HCT116 (cell line): ENCODE measurements at regions not wholly inside any gene's neighbourhood (a gene's known extent, or its start where the extent isn't known, plus 50 kb on each side); places are given as distances from the start of the nearest gene placed in this dataset.

Experiments
- ATAC-seq: fragments of 200-7000 bp; cut with Tn5 transposase; 2 replicates; pipeline ENCODE4 v1.9.1; 2020; ENCODE audit warnings: mild to moderate bottlenecking, moderate library complexity
- BruUV-seq: library from RNA; stranded (reverse); fragments of 400-500 nt; replicated peaks from 2 replicates; lab custom pipeline; 2021; lab: Mats Ljungman, UMichigan
- CTCF ChIA-PET: fragments of 300-600 bp; sonication (Branson Sonifier 250); formaldehyde crosslinking; loops from one replicate; lab custom pipeline; 2021; ENCODE audit warnings: antibody characterized with exemption; lab: Charles Lee
- POLR2A ChIA-PET: fragments of 300-600, 350-600 bp; sonication (Branson Sonifier 250); formaldehyde crosslinking; loops from one replicate; lab custom pipeline; 2021; ENCODE audit warnings: antibody characterized with exemption; lab: Charles Lee
- RAD21 ChIA-PET, 2 experiments: fragments of 300-600 bp; sonication (Branson Sonifier 250); formaldehyde crosslinking; loops; one replicate each; lab custom pipeline; 2023; ENCODE audit warnings: low total read pairs in 2 of 2; ENCODE audit not compliant: uncharacterized antibody in 2 of 2, unreplicated experiment in 2 of 2, low non-redundant PET in 1 of 2; lab: Charles Lee
- DNase-seq: peaks from one replicate; pipeline ENCODE4 v3.0.0-alpha.2; 2010; ENCODE audit warnings: low read depth, low spot score
- H2AFZ ChIP-seq: fragments of 200-600 bp; shearing (Covaris generic), sonication (generic); 2 replicates; pipeline ENCODE4 v1.6.1; 2017; ENCODE audit warnings: low read depth, mixed run types, mixed read lengths, antibody characterized with exemption, low read length; ENCODE audit not compliant: poor library complexity, severe bottlenecking
- H3K27ac ChIP-seq: 2 replicates; pipeline ENCODE4 v1.5.1; 2012; ENCODE audit warnings: low read depth, low read length
- H3K27me3 ChIP-seq: fragments of 200-600 bp; sonication (generic); 2 replicates; pipeline ENCODE4 v1.6.1; 2016; ENCODE audit warnings: mixed run types, low read length, mixed read lengths; ENCODE audit not compliant: insufficient read depth
- H3K36me3 ChIP-seq, 2 experiments: fragments of 200-500 bp in 1 of 2; fragments of 200-600 bp in 1 of 2; sonication (Bioruptor generic) in 1 of 2; sonication (generic) in 1 of 2; 2 replicates each; pipeline versions ENCODE4 v1.5.1 to v1.6.1; 2014 to 2016; ENCODE audit warnings: low read length in 2 of 2, inconsistent platforms in 1 of 2, mixed read lengths in 1 of 2, mixed run types in 1 of 2; ENCODE audit not compliant: insufficient read depth in 2 of 2, control insufficient read depth in 1 of 2
- H3K4me1 ChIP-seq, 2 experiments: fragments of 200-600 bp in 1 of 2; sonication (generic) in 1 of 2; 2 replicates each; pipeline versions ENCODE4 v1.5.1 to v1.6.1; 2012 to 2017; ENCODE audit warnings: low read length in 2 of 2, inconsistent platforms in 1 of 2, mild to moderate bottlenecking in 1 of 2, mixed read lengths in 1 of 2, mixed run types in 1 of 2, moderate library complexity in 1 of 2; ENCODE audit not compliant: insufficient read depth in 2 of 2, control insufficient read depth in 1 of 2
- H3K4me2 ChIP-seq: fragments of 200-600 bp; sonication (generic); 2 replicates; pipeline ENCODE4 v1.6.1; 2017; ENCODE audit warnings: mixed run types, low read length, mixed read lengths
- H3K4me3 ChIP-seq, 2 experiments: fragments of 200-600 bp in 1 of 2; sonication (generic) in 1 of 2; replicated peaks in 1 of 2; 2 replicates each; pipeline ENCODE4 v1.5.1; 2011 to 2016; ENCODE audit warnings: low read length in 2 of 2, control low read depth in 1 of 2, low read depth in 1 of 2, mild to moderate bottlenecking in 1 of 2, mixed read lengths in 1 of 2, mixed run types in 1 of 2
- H3K79me2 ChIP-seq: fragments of 200-600 bp; sonication (generic); 2 replicates; pipeline ENCODE4 v1.6.1; 2017; ENCODE audit warnings: mild to moderate bottlenecking, mixed run types, low read length, moderate library complexity, mixed read lengths; ENCODE audit not compliant: insufficient read depth
- H3K9ac ChIP-seq: fragments of 200-600 bp; sonication (generic); 2 replicates; pipeline ENCODE4 v1.6.1; 2016; ENCODE audit warnings: low read length, mixed read lengths
- H3K9me2 ChIP-seq: fragments of 200-600 bp; sonication (generic), shearing (Covaris generic); 2 replicates; pipeline ENCODE4 v1.6.1; 2017; ENCODE audit warnings: mixed run types, mild to moderate bottlenecking, moderate library complexity; ENCODE audit not compliant: insufficient read depth
- H3K9me3 ChIP-seq, 2 experiments: fragments of 200-500 bp in 1 of 2; fragments of 200-600 bp in 1 of 2; sonication (Bioruptor generic) in 1 of 2; sonication (generic) in 1 of 2; 2 replicates each; pipeline ENCODE4 v1.6.1; 2014 to 2017; ENCODE audit warnings: low read length in 2 of 2, mixed read lengths in 2 of 2, inconsistent platforms in 1 of 2, low read depth in 1 of 2, mild to moderate bottlenecking in 1 of 2, mixed run types in 1 of 2, moderate library complexity in 1 of 2; ENCODE audit not compliant: control insufficient read depth in 1 of 2, insufficient read depth in 1 of 2
- H4K20me1 ChIP-seq: fragments of 200-600 bp; sonication (generic), shearing (Covaris generic); 2 replicates; pipeline ENCODE4 v1.6.1; 2017; ENCODE audit warnings: mixed run types, mild to moderate bottlenecking, moderate library complexity; ENCODE audit not compliant: insufficient read depth
- ATF3 ChIP-seq: IDR thresholded peaks from 2 replicates; pipeline ENCODE4 v1.6.1; 2012
- CBX3 ChIP-seq: IDR thresholded peaks from 2 replicates; pipeline ENCODE4 v1.6.1; 2012; ENCODE audit warnings: low read depth
- CEBPB ChIP-seq: IDR thresholded peaks from 2 replicates; pipeline ENCODE4 v1.6.1; 2012; ENCODE audit warnings: low read depth
- EGR1 ChIP-seq: IDR thresholded peaks from 2 replicates; pipeline ENCODE4 v1.6.1; 2012; ENCODE audit warnings: low read depth
- EZH2 ChIP-seq: fragments of 200-600 bp; sonication (generic); IDR thresholded peaks from 2 replicates; pipeline ENCODE4 v1.6.1; 2017; ENCODE audit warnings: antibody characterized with exemption, mixed run types
- FOSL1 ChIP-seq: IDR thresholded peaks from 2 replicates; pipeline ENCODE4 v1.6.1; 2012; ENCODE audit warnings: low read depth
- JUND ChIP-seq: IDR thresholded peaks from 2 replicates; pipeline ENCODE4 v1.6.1; 2012
- POLR2A ChIP-seq: IDR thresholded peaks from 2 replicates; pipeline ENCODE4 v1.7.0; 2011; ENCODE audit warnings: borderline replicate concordance; ENCODE audit not compliant: insufficient read depth, insufficient read length; ENCODE audit errors: extremely low read depth
- POLR2AphosphoS5 ChIP-seq: IDR thresholded peaks from 2 replicates; pipeline ENCODE4 v1.6.1; 2011; ENCODE audit warnings: mild to moderate bottlenecking, low read depth, low read length, moderate library complexity
- REST ChIP-seq: IDR thresholded peaks from 2 replicates; pipeline ENCODE4 v1.6.1; 2012; ENCODE audit warnings: low read depth
- SIN3A ChIP-seq: IDR thresholded peaks from 2 replicates; pipeline ENCODE4 v1.6.1; 2012; ENCODE audit warnings: low read depth
- SP1 ChIP-seq: IDR thresholded peaks from 2 replicates; pipeline ENCODE4 v1.6.1; 2012; ENCODE audit warnings: low read depth
- TCF7L2 ChIP-seq: IDR thresholded peaks from 2 replicates; pipeline ENCODE4 v1.7.0; 2011; ENCODE audit warnings: borderline replicate concordance, inconsistent platforms; ENCODE audit not compliant: insufficient read depth, insufficient read length; ENCODE audit errors: extremely low read depth
- YY1 ChIP-seq: IDR thresholded peaks from 2 replicates; pipeline ENCODE4 v1.6.1; 2011; ENCODE audit warnings: low read length, low read depth, moderate library complexity, mild to moderate bottlenecking; ENCODE audit not compliant: insufficient replicate concordance; ENCODE audit errors: extremely low read depth
- ZFX ChIP-seq: fragments of 450-650 bp; IDR thresholded peaks from 2 replicates; pipeline ENCODE4 v1.6.1; 2017
- intact Hi-C: fragments of 100-400 bp; cut with micrococcal nuclease; formaldehyde crosslinking; loops from 2 replicates; pipeline ENCODE4 v1.10.0; 2022
- TF ChIP-seq, protein P1 (sequence below), 3 experiments: fragments of 200-600 bp in 1 of 3; sonication (generic) in 1 of 3; IDR thresholded peaks in 2 of 3; conservative IDR thresholded peaks in 1 of 3; 2 replicates each; pipeline ENCODE4 v1.5.1; 2012 to 2017; ENCODE audit warnings: low read depth in 2 of 3, low read length in 2 of 3, antibody characterized with exemption in 1 of 3, borderline replicate concordance in 1 of 3, control low read depth in 1 of 3, mild to moderate bottlenecking in 1 of 3, mixed read lengths in 1 of 3, mixed run types in 1 of 3, moderate library complexity in 1 of 3; ENCODE audit not compliant: insufficient read depth in 1 of 3
- TF ChIP-seq, protein P2 (sequence below): IDR thresholded peaks from 2 replicates; pipeline ENCODE4 v1.6.1; 2011; ENCODE audit warnings: mild to moderate bottlenecking, low read length, moderate library complexity; ENCODE audit not compliant: insufficient replicate concordance; ENCODE audit errors: extremely low read depth
- TF ChIP-seq, protein P3 (sequence below): IDR thresholded peaks from 2 replicates; pipeline ENCODE4 v1.6.1; 2012

DNA sequence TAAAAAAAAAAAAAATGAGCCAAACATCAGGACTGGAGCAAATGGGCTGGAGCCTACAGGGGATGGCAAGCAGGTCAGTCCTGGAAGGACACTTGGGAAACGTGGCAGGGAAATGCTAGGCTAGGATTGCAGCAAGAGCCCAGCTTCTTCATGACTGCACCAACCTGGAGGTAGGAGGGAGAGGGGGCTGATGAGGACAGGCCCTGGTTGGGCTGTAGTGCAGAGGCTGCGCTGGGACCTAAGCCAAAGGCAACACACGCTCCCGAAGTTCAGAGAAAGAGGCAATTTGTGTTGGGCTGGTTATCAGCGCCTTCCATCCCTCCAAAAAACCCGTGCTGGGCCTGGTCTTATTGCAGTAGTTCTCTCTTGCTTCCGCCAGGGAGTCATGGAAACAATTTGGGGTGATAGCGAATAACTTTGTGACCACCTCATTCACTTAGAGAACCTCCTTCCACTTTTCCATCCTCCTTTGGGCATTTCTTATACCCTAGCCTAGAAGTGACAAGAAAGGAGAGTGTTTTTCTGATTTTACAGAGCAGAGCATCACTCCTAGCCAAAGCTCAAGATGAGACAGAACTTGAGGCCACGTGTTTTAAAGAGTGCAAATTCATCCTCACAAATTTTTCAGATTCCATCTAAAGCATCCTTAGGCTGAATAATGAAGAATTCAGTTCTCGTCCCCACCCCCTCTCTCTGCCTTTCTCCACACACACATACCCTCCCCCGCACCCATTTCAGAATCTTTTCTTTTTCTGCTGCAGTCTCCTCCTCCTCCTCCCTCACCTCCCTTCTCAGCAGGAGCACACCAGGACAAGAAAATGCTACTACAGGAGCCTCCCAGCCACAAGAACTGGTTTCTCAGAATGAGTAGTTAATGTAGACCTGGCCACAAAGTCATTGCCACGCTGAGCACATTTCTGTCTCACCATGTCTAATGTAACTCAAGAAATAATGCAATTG lies 61.3 kb upstream of the CALM2 start:
- no peak for TF ChIP-seq POLR2AphosphoS5
- TF ChIP-seq FOSL1, result no peak
- TF ChIP-seq, protein P1, sequence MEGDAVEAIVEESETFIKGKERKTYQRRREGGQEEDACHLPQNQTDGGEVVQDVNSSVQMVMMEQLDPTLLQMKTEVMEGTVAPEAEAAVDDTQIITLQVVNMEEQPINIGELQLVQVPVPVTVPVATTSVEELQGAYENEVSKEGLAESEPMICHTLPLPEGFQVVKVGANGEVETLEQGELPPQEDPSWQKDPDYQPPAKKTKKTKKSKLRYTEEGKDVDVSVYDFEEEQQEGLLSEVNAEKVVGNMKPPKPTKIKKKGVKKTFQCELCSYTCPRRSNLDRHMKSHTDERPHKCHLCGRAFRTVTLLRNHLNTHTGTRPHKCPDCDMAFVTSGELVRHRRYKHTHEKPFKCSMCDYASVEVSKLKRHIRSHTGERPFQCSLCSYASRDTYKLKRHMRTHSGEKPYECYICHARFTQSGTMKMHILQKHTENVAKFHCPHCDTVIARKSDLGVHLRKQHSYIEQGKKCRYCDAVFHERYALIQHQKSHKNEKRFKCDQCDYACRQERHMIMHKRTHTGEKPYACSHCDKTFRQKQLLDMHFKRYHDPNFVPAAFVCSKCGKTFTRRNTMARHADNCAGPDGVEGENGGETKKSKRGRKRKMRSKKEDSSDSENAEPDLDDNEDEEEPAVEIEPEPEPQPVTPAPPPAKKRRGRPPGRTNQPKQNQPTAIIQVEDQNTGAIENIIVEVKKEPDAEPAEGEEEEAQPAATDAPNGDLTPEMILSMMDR (IDR thresholded peaks at IDR 0.05 in 2 of 3, conservative IDR thresholded peaks at IDR 0.05 in 1 of 3; ENCODE audit: borderline replicate concordance in 1 of 3, insufficient read depth in 1 of 3, low read depth in 2 of 3, low read length in 2 of 3), result no peak
- TF ChIP-seq TCF7L2, result no peak
- TF ChIP-seq EGR1, result no peak
- TF ChIP-seq CBX3, result no peak
- TF ChIP-seq REST, result no peak
- no peak for TF ChIP-seq SP1
- TF ChIP-seq SIN3A, result no peak
- TF ChIP-seq ATF3, result no peak
- TF ChIP-seq POLR2A, result no peak
- TF ChIP-seq, protein P2, sequence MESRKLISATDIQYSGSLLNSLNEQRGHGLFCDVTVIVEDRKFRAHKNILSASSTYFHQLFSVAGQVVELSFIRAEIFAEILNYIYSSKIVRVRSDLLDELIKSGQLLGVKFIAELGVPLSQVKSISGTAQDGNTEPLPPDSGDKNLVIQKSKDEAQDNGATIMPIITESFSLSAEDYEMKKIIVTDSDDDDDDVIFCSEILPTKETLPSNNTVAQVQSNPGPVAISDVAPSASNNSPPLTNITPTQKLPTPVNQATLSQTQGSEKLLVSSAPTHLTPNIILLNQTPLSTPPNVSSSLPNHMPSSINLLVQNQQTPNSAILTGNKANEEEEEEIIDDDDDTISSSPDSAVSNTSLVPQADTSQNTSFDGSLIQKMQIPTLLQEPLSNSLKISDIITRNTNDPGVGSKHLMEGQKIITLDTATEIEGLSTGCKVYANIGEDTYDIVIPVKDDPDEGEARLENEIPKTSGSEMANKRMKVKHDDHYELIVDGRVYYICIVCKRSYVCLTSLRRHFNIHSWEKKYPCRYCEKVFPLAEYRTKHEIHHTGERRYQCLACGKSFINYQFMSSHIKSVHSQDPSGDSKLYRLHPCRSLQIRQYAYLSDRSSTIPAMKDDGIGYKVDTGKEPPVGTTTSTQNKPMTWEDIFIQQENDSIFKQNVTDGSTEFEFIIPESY, result no peak
- TF ChIP-seq JUND, result no peak
- no peak for TF ChIP-seq EZH2
- no peak for TF ChIP-seq YY1
- TF ChIP-seq ZFX, result no peak
- TF ChIP-seq CEBPB, result no peak
- TF ChIP-seq, protein P3, sequence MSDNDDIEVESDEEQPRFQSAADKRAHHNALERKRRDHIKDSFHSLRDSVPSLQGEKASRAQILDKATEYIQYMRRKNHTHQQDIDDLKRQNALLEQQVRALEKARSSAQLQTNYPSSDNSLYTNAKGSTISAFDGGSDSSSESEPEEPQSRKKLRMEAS, result no peak
- Histone ChIP-seq H4K20me1 (no peaks in the 10 kb centered on the region), H3K9ac (no peak overlapping the region), H3K9me3 (no peaks in the 10 kb centered on the region), H3K27me3 (peaks cover 5% of the 10 kb centered on the region; the same call in 1 of the 2 replicates), H3K27ac (no peak overlapping the region), H2AFZ (no peak overlapping the region), H3K9me2 (no peaks in the 10 kb centered on the region), H3K4me1 (no peaks in the 10 kb centered on the region), H3K4me2 (no peak overlapping the region), H3K4me3 (no peak overlapping the region), H3K36me3 (no peaks in the 10 kb centered on the region), H3K79me2 (no peaks in the 10 kb centered on the region)
- intact Hi-C loops, result no loop called here
- ChIA-PET CTCF (no interaction called here), POLR2A (interaction anchor here (1.3 kb wide), 1 partner anchor 10 kb away, joined by 3 read pairs; no protein-coding TSS in a partner anchor), RAD21 (no interaction called here)
- no TSS peak for BruUV-seq
- no peak for ATAC-seq
- no peak for DNase-seq
